ENCODE measurements at regions not wholly inside any gene's neighbourhood (a gene's known extent, or its start where the extent isn't known, plus 50 kb on each side); places are given as distances from the start of the nearest gene placed in this dataset.

GRCh38 chr1:182269097-182269496, 122.5 kb downstream of the GLUL start:
- no peak overlapping the region for H3K27ac ChIP-seq
- TF ChIP-seq CTCF (IDR thresholded peaks at IDR 0.05) (no peak), ZFX (IDR thresholded peaks at IDR 0.05; ENCODE audit: borderline replicate concordance) (no peak)

- TF ChIP-seq ZFX (IDR thresholded peaks at IDR 0.05; ENCODE audit: borderline replicate concordance) (no peak), CTCF (IDR thresholded peaks at IDR 0.05) (no peak)
These were observed 122.9 kb downstream of the GLUL start for GRCh38 chr1:182268669-182269068.

GRCh38 chr1:182264185-182264584, 127.4 kb downstream of the GLUL start:
- H3K27ac ChIP-seq = no peak overlapping the region
- TF ChIP-seq CTCF (IDR thresholded peaks at IDR 0.05) (no peak), ZFX (IDR thresholded peaks at IDR 0.05; ENCODE audit: borderline replicate concordance) (no peak)

More at GRCh38 chr1:182268669-182269068, 122.9 kb downstream of the GLUL start:
- H3K27ac ChIP-seq = no peak overlapping the region

GRCh38 chr1:182263706-182264105, 127.9 kb downstream of the GLUL start:
- H3K27ac ChIP-seq = no peak overlapping the region
- no peak for TF ChIP-seq CTCF (IDR thresholded peaks at IDR 0.05)

- no peak for TF ChIP-seq CTCF (IDR thresholded peaks at IDR 0.05)
- H3K27ac ChIP-seq = no peak overlapping the region
These were observed 129.2 kb downstream of the GLUL start for GRCh38 chr1:182262425-182262824.

GRCh38 chr1:182261655-182262054, 129.9 kb downstream of the GLUL start:
- H3K27ac ChIP-seq = no peak overlapping the region
- TF ChIP-seq CTCF (IDR thresholded peaks at IDR 0.05) (no peak), ZFX (IDR thresholded peaks at IDR 0.05; ENCODE audit: borderline replicate concordance) (no peak)

- TF ChIP-seq CTCF (IDR thresholded peaks at IDR 0.05) (no peak), ZFX (IDR thresholded peaks at IDR 0.05; ENCODE audit: borderline replicate concordance) (no peak)
- H3K27ac ChIP-seq = no peak overlapping the region
These were observed 131.1 kb downstream of the GLUL start for GRCh38 chr1:182260516-182260915.
